ENCODE measurements at regions not wholly inside any gene's neighbourhood (a gene's known extent, or its start where the extent isn't known, plus 50 kb on each side); places are given as distances from the start of the nearest gene placed in this dataset.

DNA sequence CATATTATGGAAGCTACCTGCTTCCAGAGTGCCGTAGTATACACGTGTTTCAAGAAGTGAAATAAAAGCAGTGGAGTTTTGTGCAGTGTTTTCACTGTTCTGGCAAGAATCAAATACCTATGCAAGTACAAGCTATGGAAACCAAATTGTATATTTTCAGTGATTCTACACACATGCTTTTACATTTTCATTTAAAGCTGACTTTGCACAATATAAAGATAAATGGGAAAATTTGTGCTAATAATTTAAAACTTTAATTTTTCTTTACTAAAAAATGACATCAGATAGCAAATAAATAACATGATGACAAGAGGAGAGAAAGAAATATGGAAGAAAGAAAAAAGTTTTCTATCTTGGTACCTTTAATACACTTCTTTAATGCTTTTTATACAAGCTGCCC, 393.7 kb upstream of the NPVF start:
- no peak overlapping the region for H3K27ac ChIP-seq (ENCODE audit: low read length in 2 of 2)
- Mint-ChIP-seq H3K9me3 (ENCODE audit: insufficient read depth) (no peaks in the 10 kb centered on the region), H3K27me3 (no peaks in the 10 kb centered on the region), H3K27ac (no peak overlapping the region), H3K4me1 (peaks cover 72% of the 10 kb centered on the region), H3K4me3 (no peak overlapping the region)
- no peak for ATAC-seq (ENCODE audit: low read depth)
- TF ChIP-seq, protein P1, sequence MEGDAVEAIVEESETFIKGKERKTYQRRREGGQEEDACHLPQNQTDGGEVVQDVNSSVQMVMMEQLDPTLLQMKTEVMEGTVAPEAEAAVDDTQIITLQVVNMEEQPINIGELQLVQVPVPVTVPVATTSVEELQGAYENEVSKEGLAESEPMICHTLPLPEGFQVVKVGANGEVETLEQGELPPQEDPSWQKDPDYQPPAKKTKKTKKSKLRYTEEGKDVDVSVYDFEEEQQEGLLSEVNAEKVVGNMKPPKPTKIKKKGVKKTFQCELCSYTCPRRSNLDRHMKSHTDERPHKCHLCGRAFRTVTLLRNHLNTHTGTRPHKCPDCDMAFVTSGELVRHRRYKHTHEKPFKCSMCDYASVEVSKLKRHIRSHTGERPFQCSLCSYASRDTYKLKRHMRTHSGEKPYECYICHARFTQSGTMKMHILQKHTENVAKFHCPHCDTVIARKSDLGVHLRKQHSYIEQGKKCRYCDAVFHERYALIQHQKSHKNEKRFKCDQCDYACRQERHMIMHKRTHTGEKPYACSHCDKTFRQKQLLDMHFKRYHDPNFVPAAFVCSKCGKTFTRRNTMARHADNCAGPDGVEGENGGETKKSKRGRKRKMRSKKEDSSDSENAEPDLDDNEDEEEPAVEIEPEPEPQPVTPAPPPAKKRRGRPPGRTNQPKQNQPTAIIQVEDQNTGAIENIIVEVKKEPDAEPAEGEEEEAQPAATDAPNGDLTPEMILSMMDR (IDR thresholded peaks at IDR 0.05), result no peak
- no peak for TF ChIP-seq EZH2 (IDR thresholded peaks at IDR 0.05; ENCODE audit: borderline replicate concordance, insufficient read depth, low read depth, low read length, poor library complexity, severe bottlenecking)
- H2AFZ ChIP-seq (ENCODE audit: insufficient read depth, low read depth, low read length, poor library complexity, severe bottlenecking), result no peak overlapping the region
- H3K27me3 ChIP-seq (replicated peaks in 1 of 4; ENCODE audit: control extremely low read depth in 1 of 4, control insufficient read depth in 3 of 4, insufficient read depth in 4 of 4, low read length in 3 of 4), result no peaks in the 10 kb centered on the region
- 90% methylated on average over 2 of the region's 2 CpGs for WGBS (ENCODE audit: insufficient coverage)
- intact Hi-C loops (cut with micrococcal nuclease), result no loop called here
- no peak overlapping the region for H3K4me2 ChIP-seq (replicated peaks; ENCODE audit: low read depth, low read length, poor library complexity, severe bottlenecking)
- CTCF ChIA-PET, result no interaction called here
- H3K4me1 ChIP-seq (ENCODE audit: control insufficient read depth in 2 of 2, insufficient read depth in 2 of 2, low read length in 2 of 2), result peaks cover 53 to 71% of the 10 kb centered on the region in 2 donors
- H4K20me1 ChIP-seq (ENCODE audit: control insufficient read depth, insufficient read depth, low read length, poor library complexity, severe bottlenecking), result no peaks in the 10 kb centered on the region
- H3K9me3 ChIP-seq (ENCODE audit: control extremely low read depth in 1 of 3, control insufficient read depth in 2 of 3, insufficient read depth in 1 of 3, low read length in 2 of 3), result peaks cover 0 to 3% (median 0%) of the 10 kb centered on the region in 3 donors
- no peak for DNase-seq
- H3K79me2 ChIP-seq (ENCODE audit: control insufficient read depth, insufficient read depth, low read length), result no peaks in the 10 kb centered on the region
- no peaks in the 10 kb centered on the region for H3K36me3 ChIP-seq (replicated peaks in 1 of 2; ENCODE audit: control extremely low read depth in 1 of 2, control insufficient read depth in 1 of 2, extremely low read depth in 1 of 2, insufficient read depth in 2 of 2, low read length in 1 of 2)
- POLR2A ChIA-PET, result no interaction called here
- H3K9ac ChIP-seq (ENCODE audit: low read length), result no peak overlapping the region
- no peak overlapping the region for H3K4me3 ChIP-seq (ENCODE audit: control extremely low read depth in 1 of 5, extremely low read depth in 1 of 5, insufficient read depth in 1 of 5, low read depth in 2 of 5, low read length in 4 of 5)

DNA sequence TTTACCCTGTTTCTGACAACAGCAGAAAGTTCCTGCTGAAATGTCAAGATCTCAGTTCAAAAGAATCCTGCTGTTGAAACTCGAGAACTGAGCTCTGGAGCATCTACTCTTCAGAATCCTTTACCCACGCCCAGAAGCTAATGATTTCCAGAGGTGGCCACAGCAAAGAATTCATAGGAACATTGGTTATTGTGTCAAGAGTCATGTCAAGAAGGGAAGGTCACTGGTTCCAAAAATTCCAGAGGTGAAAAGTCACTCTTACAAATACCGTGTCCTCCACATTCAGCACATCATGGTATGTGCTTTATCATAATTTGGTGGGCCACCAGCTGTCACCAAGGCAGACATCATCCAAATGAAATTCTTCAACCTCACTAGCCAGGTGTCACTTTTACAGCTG, 394.4 kb upstream of the NPVF start:
- H4K20me1 ChIP-seq (ENCODE audit: control insufficient read depth, insufficient read depth, low read length, poor library complexity, severe bottlenecking), result no peaks in the 10 kb centered on the region
- no peak overlapping the region for H3K27ac ChIP-seq (ENCODE audit: low read length in 2 of 2)
- Mint-ChIP-seq H3K9me3 (ENCODE audit: insufficient read depth) (no peaks in the 10 kb centered on the region), H3K4me3 (no peak overlapping the region), H3K27ac (no peak overlapping the region), H3K4me1 (peaks cover 65% of the 10 kb centered on the region), H3K27me3 (no peaks in the 10 kb centered on the region)
- ATAC-seq (ENCODE audit: low read depth), result no peak
- H3K27me3 ChIP-seq (replicated peaks in 1 of 4; ENCODE audit: control extremely low read depth in 1 of 4, control insufficient read depth in 3 of 4, insufficient read depth in 4 of 4, low read length in 3 of 4), result no peaks in the 10 kb centered on the region
- H3K36me3 ChIP-seq (replicated peaks in 1 of 2; ENCODE audit: control extremely low read depth in 1 of 2, control insufficient read depth in 1 of 2, extremely low read depth in 1 of 2, insufficient read depth in 2 of 2, low read length in 1 of 2), result no peaks in the 10 kb centered on the region
- no CpG with 5 or more reads among the region's 3 CpGs for WGBS (ENCODE audit: insufficient coverage)
- no peak for DNase-seq
- no peaks in the 10 kb centered on the region for H3K79me2 ChIP-seq (ENCODE audit: control insufficient read depth, insufficient read depth, low read length)
- no peak overlapping the region for H3K9ac ChIP-seq (ENCODE audit: low read length)
- ChIA-PET POLR2A (no interaction called here), CTCF (no interaction called here)
- intact Hi-C loops (cut with micrococcal nuclease), result no loop called here
- no peak overlapping the region for H3K4me3 ChIP-seq (ENCODE audit: control extremely low read depth in 1 of 5, extremely low read depth in 1 of 5, insufficient read depth in 1 of 5, low read depth in 2 of 5, low read length in 4 of 5)
- no peak overlapping the region for H3K4me2 ChIP-seq (replicated peaks; ENCODE audit: low read depth, low read length, poor library complexity, severe bottlenecking)
- no peak overlapping the region for H2AFZ ChIP-seq (ENCODE audit: insufficient read depth, low read depth, low read length, poor library complexity, severe bottlenecking)
- peaks cover 48 to 65% of the 10 kb centered on the region in 2 donors for H3K4me1 ChIP-seq (ENCODE audit: control insufficient read depth in 2 of 2, insufficient read depth in 2 of 2, low read length in 2 of 2)
- H3K9me3 ChIP-seq (ENCODE audit: control extremely low read depth in 1 of 3, control insufficient read depth in 2 of 3, insufficient read depth in 1 of 3, low read length in 2 of 3), result peaks cover 0 to 3% (median 0%) of the 10 kb centered on the region in 3 donors
- no peak for TF ChIP-seq EZH2 (IDR thresholded peaks at IDR 0.05; ENCODE audit: borderline replicate concordance, insufficient read depth, low read depth, low read length, poor library complexity, severe bottlenecking)
- TF ChIP-seq, protein P1 (IDR thresholded peaks at IDR 0.05), result no peak
